Parathyroid adenoma (tissue), 2 donors: ENCODE measurements at regions not wholly inside any gene's neighbourhood (a gene's known extent, or its start where the extent isn't known, plus 50 kb on each side); places are given as distances from the start of the nearest gene placed in this dataset.

Source experiments
- H2AFZ ChIP-seq: fragments of 300-600 bp; sonication (generic); one replicate; pipeline ENCODE4 v1.7.0; 2017; ENCODE audit warnings: antibody characterized with exemption, mild to moderate bottlenecking
- H3K27ac ChIP-seq: fragments of 300-600 bp; sonication (generic); one replicate; pipeline ENCODE4 v1.7.0; 2017
- H3K27me3 ChIP-seq: fragments of 300-600 bp; sonication (generic); one replicate; pipeline ENCODE4 v1.7.0; 2017; ENCODE audit warnings: low read length; ENCODE audit not compliant: control insufficient read depth, insufficient read depth
- H3K36me3 ChIP-seq: fragments of 300-600 bp; sonication (generic); one replicate; pipeline ENCODE4 v1.7.0; 2017; ENCODE audit warnings: low read length; ENCODE audit not compliant: control insufficient read depth, insufficient read depth
- H3K4me1 ChIP-seq: fragments of 300-600 bp; sonication (generic); one replicate; pipeline ENCODE4 v1.7.0; 2017; ENCODE audit warnings: control low read depth
- H3K4me2 ChIP-seq: fragments of 300-600 bp; sonication (generic); one replicate; pipeline ENCODE4 v1.7.0; 2017; ENCODE audit warnings: low read length
- H3K4me3 ChIP-seq: fragments of 300-600 bp; sonication (generic); one replicate; pipeline ENCODE4 v1.7.0; 2017; ENCODE audit warnings: low read depth, low read length
- H3K79me2 ChIP-seq: fragments of 300-600 bp; sonication (generic); one replicate; pipeline ENCODE4 v1.7.0; 2017; ENCODE audit warnings: control low read depth
- H3K9ac ChIP-seq: fragments of 300-600 bp; sonication (generic); one replicate; pipeline ENCODE4 v1.7.0; 2017; ENCODE audit warnings: mild to moderate bottlenecking
- H3K9me3 ChIP-seq: fragments of 300-600 bp; sonication (generic); one replicate; pipeline ENCODE4 v1.7.0; 2017; ENCODE audit warnings: low read length; ENCODE audit not compliant: control insufficient read depth
- CTCF ChIP-seq: fragments of 300-600 bp; sonication (generic); IDR thresholded peaks from one replicate; pipeline ENCODE4 v1.7.0; 2017; ENCODE audit warnings: antibody characterized with exemption, mild to moderate bottlenecking
- donor health status: primary hyperparathyroidism.

DNA sequence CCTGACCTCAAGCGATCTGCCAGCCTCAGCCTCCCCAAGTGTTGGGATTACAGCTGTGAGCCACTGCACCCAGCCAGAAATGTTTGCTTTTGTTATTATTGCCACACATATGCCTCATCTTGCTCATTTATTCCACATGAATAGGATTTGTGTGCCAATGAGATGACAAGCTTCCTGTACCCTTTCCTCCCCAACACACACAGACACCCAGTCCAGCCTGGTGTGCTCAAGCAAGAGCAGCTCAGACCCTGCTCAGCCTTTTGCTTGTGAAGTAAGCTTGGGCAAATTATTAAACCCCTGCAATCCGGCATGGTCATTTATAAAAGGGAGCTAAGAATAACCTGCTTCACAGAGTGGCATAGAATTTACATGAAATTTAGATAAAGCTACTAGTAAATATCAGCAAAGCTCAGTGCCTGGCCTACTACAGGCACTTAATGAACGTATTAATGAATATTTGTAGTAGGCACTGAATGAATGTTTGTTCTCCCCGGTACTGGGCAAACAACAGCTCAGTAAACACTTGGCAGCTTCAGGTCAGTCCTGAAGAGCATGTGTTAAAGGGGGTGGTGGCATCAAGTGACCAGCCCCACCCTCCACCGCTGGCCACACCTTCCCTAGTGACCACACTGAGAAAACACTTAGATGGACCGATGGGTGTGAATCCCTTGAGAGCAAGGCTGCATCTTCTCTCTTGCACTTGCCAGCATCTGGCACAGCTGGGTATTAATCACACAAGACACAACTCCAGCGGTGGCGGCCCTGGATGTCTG, 280.2 kb downstream of the SRBD1 start:
- H3K4me3 ChIP-seq, result no peak overlapping the region
- H2AFZ ChIP-seq, result no peak overlapping the region
- no peak for TF ChIP-seq CTCF
- no peak overlapping the region for H3K9ac ChIP-seq
- H3K79me2 ChIP-seq, result no peaks in the 10 kb centered on the region
- H3K4me2 ChIP-seq, result no peak overlapping the region
- no peaks in the 10 kb centered on the region for H3K27me3 ChIP-seq
- H3K36me3 ChIP-seq, result no peaks in the 10 kb centered on the region
- no peaks in the 10 kb centered on the region for H3K9me3 ChIP-seq
- H3K27ac ChIP-seq, result no peak overlapping the region
- H3K4me1 ChIP-seq, result no peaks in the 10 kb centered on the region

DNA sequence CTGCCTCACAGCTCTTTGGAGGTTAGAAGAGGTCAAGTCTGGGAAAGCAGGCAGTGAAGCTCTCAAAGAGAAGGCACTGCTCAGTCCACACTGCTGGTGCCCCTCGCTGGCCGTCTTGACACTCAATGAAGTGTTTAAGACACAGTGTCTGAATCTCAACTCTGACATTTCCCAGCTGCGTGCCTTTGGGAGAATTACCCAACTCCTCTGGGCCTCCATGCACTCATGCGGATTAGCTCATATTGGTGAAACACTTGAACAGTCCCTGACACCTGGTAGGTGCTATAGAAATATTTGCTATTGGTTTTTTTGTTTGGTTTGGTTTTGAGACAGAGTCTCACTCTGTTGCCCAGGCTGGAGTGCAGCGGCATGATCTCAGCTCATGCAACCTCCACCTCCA, 281.0 kb downstream of the SRBD1 start:
- H3K4me3 ChIP-seq, result no peak overlapping the region
- H3K27ac ChIP-seq, result no peak overlapping the region
- no peaks in the 10 kb centered on the region for H3K9me3 ChIP-seq
- no peaks in the 10 kb centered on the region for H3K36me3 ChIP-seq
- no peak overlapping the region for H3K9ac ChIP-seq
- no peak overlapping the region for H2AFZ ChIP-seq
- no peaks in the 10 kb centered on the region for H3K27me3 ChIP-seq
- TF ChIP-seq CTCF, result no peak
- H3K4me1 ChIP-seq, result no peaks in the 10 kb centered on the region
- H3K79me2 ChIP-seq, result no peaks in the 10 kb centered on the region
- no peak overlapping the region for H3K4me2 ChIP-seq

GRCh38 chr2:45329045-45329677, 281.9 kb downstream of the SRBD1 start:
- H2AFZ ChIP-seq, result no peak overlapping the region
- H3K79me2 ChIP-seq, result no peaks in the 10 kb centered on the region
- H3K27me3 ChIP-seq, result no peaks in the 10 kb centered on the region
- TF ChIP-seq CTCF, result no peak
- no peaks in the 10 kb centered on the region for H3K4me1 ChIP-seq
- H3K36me3 ChIP-seq, result no peaks in the 10 kb centered on the region
- no peak overlapping the region for H3K4me2 ChIP-seq
- H3K9me3 ChIP-seq, result no peaks in the 10 kb centered on the region
- no peak overlapping the region for H3K27ac ChIP-seq
- no peak overlapping the region for H3K4me3 ChIP-seq
- H3K9ac ChIP-seq, result no peak overlapping the region

- no peaks in the 10 kb centered on the region for H3K79me2 ChIP-seq
- H3K36me3 ChIP-seq, result no peaks in the 10 kb centered on the region
- no peak overlapping the region for H3K4me2 ChIP-seq
- no peaks in the 10 kb centered on the region for H3K27me3 ChIP-seq
- TF ChIP-seq CTCF, result no peak
- H3K9ac ChIP-seq, result no peak overlapping the region
- no peak overlapping the region for H3K27ac ChIP-seq
- H3K9me3 ChIP-seq, result no peaks in the 10 kb centered on the region
- no peaks in the 10 kb centered on the region for H3K4me1 ChIP-seq
- no peak overlapping the region for H2AFZ ChIP-seq
- H3K4me3 ChIP-seq, result no peak overlapping the region
These were observed 282.7 kb downstream of the SRBD1 start for GRCh38 chr2:45328264-45328870.
